ENCODE measurements at regions not wholly inside any gene's neighbourhood (a gene's known extent, or its start where the extent isn't known, plus 50 kb on each side); places are given as distances from the start of the nearest gene placed in this dataset.

DNA sequence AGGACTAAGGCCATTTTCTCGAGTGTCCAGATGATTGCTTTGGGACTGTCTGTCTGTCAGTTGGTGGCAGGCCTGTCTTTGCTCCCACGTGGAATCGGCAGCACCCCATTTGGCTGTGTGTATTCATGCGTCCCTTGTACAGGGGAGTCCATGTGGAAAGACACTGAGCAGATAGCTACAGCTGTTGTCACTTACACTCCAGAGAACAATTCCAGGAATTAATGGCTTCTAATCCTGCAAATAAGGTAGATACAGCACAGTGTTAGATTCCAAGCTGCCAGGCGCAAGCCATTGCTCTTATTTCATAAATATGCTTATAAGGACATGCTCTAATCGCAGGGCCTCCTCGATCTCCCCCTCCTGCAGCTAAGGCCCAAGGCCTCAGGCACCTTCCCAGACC, 208.8 kb downstream of the VRK1 start:
- intact Hi-C loops (cut with micrococcal nuclease) = no loop called here
- H3K9me1 ChIP-seq (replicated peaks; ENCODE audit: control insufficient read depth, extremely low read depth, insufficient read depth, low read length) = no peaks in the 10 kb centered on the region
- POLR2A ChIA-PET = no interaction called here

More for the DNA sequence above, 208.8 kb downstream of the VRK1 start:
- no peak overlapping the region for H2AFZ ChIP-seq (ENCODE audit: low read depth, low read length)
- CTCF ChIA-PET = no interaction called here
- FAIRE-seq = no peak
- H4K20me1 ChIP-seq (replicated peaks; ENCODE audit: control insufficient read depth, extremely low read depth, insufficient read depth, low read length) = no peaks in the 10 kb centered on the region
- no peak overlapping the region for H3K9ac ChIP-seq (replicated peaks; ENCODE audit: extremely low read depth, insufficient read depth, low read length)
- peaks cover 3% of the 10 kb centered on the region for H3K9me3 ChIP-seq (replicated peaks; ENCODE audit: control insufficient read depth, insufficient read depth, low read length)
- no peak for DNase-seq (ENCODE audit: low read depth, low spot score)
- TF ChIP-seq FOS (IDR thresholded peaks at IDR 0.05; ENCODE audit: borderline replicate concordance, insufficient read depth, low read length) = no peak
- TF ChIP-seq, protein P1, sequence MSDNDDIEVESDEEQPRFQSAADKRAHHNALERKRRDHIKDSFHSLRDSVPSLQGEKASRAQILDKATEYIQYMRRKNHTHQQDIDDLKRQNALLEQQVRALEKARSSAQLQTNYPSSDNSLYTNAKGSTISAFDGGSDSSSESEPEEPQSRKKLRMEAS (IDR thresholded peaks at IDR 0.05; ENCODE audit: insufficient read depth, insufficient read length) = no peak
- TF ChIP-seq POLR2AphosphoS5 (IDR thresholded peaks at IDR 0.05; ENCODE audit: insufficient read depth, low read depth, low read length) = no peak
- no peak for TF ChIP-seq MYC (IDR thresholded peaks at IDR 0.05; ENCODE audit: low read depth, low read length)
- no peak for TF ChIP-seq EZH2 (IDR thresholded peaks at IDR 0.05; ENCODE audit: borderline replicate concordance, low read depth, low read length, severe bottlenecking)
- TF ChIP-seq, protein P2, sequence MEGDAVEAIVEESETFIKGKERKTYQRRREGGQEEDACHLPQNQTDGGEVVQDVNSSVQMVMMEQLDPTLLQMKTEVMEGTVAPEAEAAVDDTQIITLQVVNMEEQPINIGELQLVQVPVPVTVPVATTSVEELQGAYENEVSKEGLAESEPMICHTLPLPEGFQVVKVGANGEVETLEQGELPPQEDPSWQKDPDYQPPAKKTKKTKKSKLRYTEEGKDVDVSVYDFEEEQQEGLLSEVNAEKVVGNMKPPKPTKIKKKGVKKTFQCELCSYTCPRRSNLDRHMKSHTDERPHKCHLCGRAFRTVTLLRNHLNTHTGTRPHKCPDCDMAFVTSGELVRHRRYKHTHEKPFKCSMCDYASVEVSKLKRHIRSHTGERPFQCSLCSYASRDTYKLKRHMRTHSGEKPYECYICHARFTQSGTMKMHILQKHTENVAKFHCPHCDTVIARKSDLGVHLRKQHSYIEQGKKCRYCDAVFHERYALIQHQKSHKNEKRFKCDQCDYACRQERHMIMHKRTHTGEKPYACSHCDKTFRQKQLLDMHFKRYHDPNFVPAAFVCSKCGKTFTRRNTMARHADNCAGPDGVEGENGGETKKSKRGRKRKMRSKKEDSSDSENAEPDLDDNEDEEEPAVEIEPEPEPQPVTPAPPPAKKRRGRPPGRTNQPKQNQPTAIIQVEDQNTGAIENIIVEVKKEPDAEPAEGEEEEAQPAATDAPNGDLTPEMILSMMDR (IDR thresholded peaks at IDR 0.05; ENCODE audit: extremely low read depth in 1 of 2, insufficient read depth in 1 of 2, low read depth in 1 of 2, low read length in 2 of 2) = no peak
- TF ChIP-seq JUN (IDR thresholded peaks at IDR 0.05; ENCODE audit: borderline replicate concordance, insufficient read depth, insufficient read length, low read depth) = no peak
- TF ChIP-seq POLR2A (IDR thresholded peaks at IDR 0.05; ENCODE audit: low read depth, low read length) = no peak
- no peak for TF ChIP-seq GATA2 (IDR thresholded peaks at IDR 0.05; ENCODE audit: insufficient read depth, insufficient read length, low read depth, low read length)
- no peaks in the 10 kb centered on the region for H3K4me1 ChIP-seq (ENCODE audit: control insufficient read depth, extremely low read depth, insufficient read depth, low read length)
- no peak overlapping the region for H3K27ac ChIP-seq (ENCODE audit: insufficient read depth, low read depth, low read length)
- no peak overlapping the region for H3K4me3 ChIP-seq (replicated peaks in 1 of 3; ENCODE audit: insufficient read depth in 1 of 3, low read depth in 1 of 3, low read length in 3 of 3)
- H3K4me2 ChIP-seq (ENCODE audit: insufficient read depth, low read length) = no peak overlapping the region
- no TSS peak for BruUV-seq (replicated peaks)
- dilution Hi-C loops (cut with MboI; ENCODE audit: extremely low pct_ligation_motif_present, low sequenced_read_pairs) = no loop called here
- no peaks in the 10 kb centered on the region for H3K79me2 ChIP-seq (ENCODE audit: control insufficient read depth, insufficient read depth, low read length)
- H3K27me3 ChIP-seq (ENCODE audit: control insufficient read depth in 2 of 2, insufficient read depth in 2 of 2, low read length in 2 of 2) = no peaks in the 10 kb centered on the region
- H3K36me3 ChIP-seq (ENCODE audit: control insufficient read depth in 2 of 2, extremely low read depth in 1 of 2, insufficient read depth in 2 of 2, low read length in 2 of 2) = no peaks in the 10 kb centered on the region
